Lower lobe of right lung (tissue), 2 donors: ENCODE measurements at regions not wholly inside any gene's neighbourhood (a gene's known extent, or its start where the extent isn't known, plus 50 kb on each side); places are given as distances from the start of the nearest gene placed in this dataset.

ENCODE experiments used
- ATAC-seq, 2 donors: fragments of 200-7000 bp; cut with Tn5 transposase; one replicate each; pipeline ENCODE4 v1.9.1; 2020 to 2022; ENCODE audit warnings: mild to moderate bottlenecking in 2 of 2, moderate library complexity in 2 of 2
- DNase-seq: peaks from one replicate; pipeline ENCODE4 v3.0.0-alpha.2; 2020
- H3K27ac ChIP-seq: fragments of 200-600 bp; one replicate; pipeline ENCODE4 v1.8.0; 2022
- H3K27me3 ChIP-seq: fragments of 200-600 bp; one replicate; pipeline ENCODE4 v1.8.0; 2022; ENCODE audit warnings: low read depth
- H3K36me3 ChIP-seq: fragments of 200-600 bp; one replicate; pipeline ENCODE4 v1.8.0; 2022; ENCODE audit warnings: mild to moderate bottlenecking
- H3K4me1 ChIP-seq: fragments of 200-600 bp; one replicate; pipeline ENCODE4 v1.8.0; 2022
- H3K4me3 ChIP-seq: fragments of 200-600 bp; one replicate; pipeline ENCODE4 v1.8.0; 2022; ENCODE audit warnings: mild to moderate bottlenecking
- H3K9me3 ChIP-seq: fragments of 200-600 bp; one replicate; pipeline ENCODE4 v1.8.0; 2022
- CTCF ChIP-seq: fragments of 200-600 bp; IDR thresholded peaks from one replicate; pipeline ENCODE4 v1.8.0; 2022; ENCODE audit warnings: antibody characterized with exemption, mild to moderate bottlenecking
- intact Hi-C: fragments of 100-400 bp; cut with DNase I; formaldehyde crosslinking; loops from one replicate; pipeline ENCODE4 v1.11.0; 2022
- donor health status: DM: no; HTN: yes; CAD: no; lungs with severe emphysema.

GRCh38 chr16:9447195-9447551 lies 355.7 kb downstream of the HAPSTR1 start:
- Histone ChIP-seq H3K27me3 (no peaks in the 10 kb centered on the region), H3K27ac (no peak overlapping the region), H3K4me1 (no peaks in the 10 kb centered on the region), H3K9me3 (peaks cover 3% of the 10 kb centered on the region), H3K4me3 (no peak overlapping the region), H3K36me3 (no peaks in the 10 kb centered on the region)
- DNase-seq, result peak; percentile 63
- TF ChIP-seq CTCF, result no peak
- ATAC-seq, result peak; percentile 80 to 82
- intact Hi-C loops, result no loop called here

GRCh38 chr16:9447699-9448098 lies 356.3 kb downstream of the HAPSTR1 start:
- Histone ChIP-seq H3K4me1 (no peaks in the 10 kb centered on the region), H3K4me3 (no peak overlapping the region), H3K27ac (no peak overlapping the region), H3K27me3 (no peaks in the 10 kb centered on the region), H3K36me3 (no peaks in the 10 kb centered on the region), H3K9me3 (peaks cover 3% of the 10 kb centered on the region)
- ATAC-seq (no peak), DNase-seq (no peak)
- intact Hi-C loops, result no loop called here
- TF ChIP-seq CTCF, result no peak

GRCh38 chr16:9449597-9449996 lies 358.2 kb downstream of the HAPSTR1 start:
- no peak overlapping the region for H3K27ac ChIP-seq
- no peaks in the 10 kb centered on the region for H3K27me3 ChIP-seq
- peaks cover 3% of the 10 kb centered on the region for H3K9me3 ChIP-seq
- TF ChIP-seq CTCF, result no peak
- intact Hi-C loops, result no loop called here
- H3K4me3 ChIP-seq, result no peak overlapping the region
- H3K4me1 ChIP-seq, result no peaks in the 10 kb centered on the region
- H3K36me3 ChIP-seq, result no peaks in the 10 kb centered on the region
- ATAC-seq (no peak), DNase-seq (no peak)

- Histone ChIP-seq H3K36me3 (no peaks in the 10 kb centered on the region), H3K27me3 (no peaks in the 10 kb centered on the region), H3K4me3 (no peak overlapping the region), H3K4me1 (no peaks in the 10 kb centered on the region), H3K9me3 (no peaks in the 10 kb centered on the region), H3K27ac (no peak overlapping the region)
- intact Hi-C loops, result no loop called here
- no peak for ATAC-seq
- no peak for TF ChIP-seq CTCF
- no peak for DNase-seq
These were observed 365.8 kb downstream of the HAPSTR1 start for GRCh38 chr16:9457215-9457614.

GRCh38 chr16:9458816-9459215 lies 367.4 kb downstream of the HAPSTR1 start:
- ATAC-seq (no peak), DNase-seq (no peak)
- Histone ChIP-seq H3K36me3 (no peaks in the 10 kb centered on the region), H3K4me1 (no peaks in the 10 kb centered on the region), H3K4me3 (no peak overlapping the region), H3K27me3 (no peaks in the 10 kb centered on the region), H3K27ac (no peak overlapping the region), H3K9me3 (no peaks in the 10 kb centered on the region)
- TF ChIP-seq CTCF, result no peak
- intact Hi-C loops, result no loop called here

- ATAC-seq, result no peak
- Histone ChIP-seq H3K27me3 (no peaks in the 10 kb centered on the region), H3K4me1 (no peaks in the 10 kb centered on the region), H3K27ac (no peak overlapping the region), H3K9me3 (no peaks in the 10 kb centered on the region), H3K36me3 (no peaks in the 10 kb centered on the region), H3K4me3 (no peak overlapping the region)
- intact Hi-C loops, result no loop called here
- TF ChIP-seq CTCF, result no peak
- DNase-seq, result no peak
These were observed 371.5 kb downstream of the HAPSTR1 start for GRCh38 chr16:9462984-9463383.
